CD4-positive, alpha-beta T cell treated with Interleukin-6 for 4 hours (primary cell): ENCODE measurements at regions not wholly inside any gene's neighbourhood (a gene's known extent, or its start where the extent isn't known, plus 50 kb on each side); places are given as distances from the start of the nearest gene placed in this dataset.
"Not testable (repeated sequence)": the region's sequence is repeated elsewhere in the genome, so short reads cannot be mapped to it uniquely, and the experiment has no call there.

Experiments used
- DNase-seq: peaks from one replicate; pipeline ENCODE4 v3.0.0-alpha.2; 2020; ENCODE audit warnings: mixed read lengths

DNA sequence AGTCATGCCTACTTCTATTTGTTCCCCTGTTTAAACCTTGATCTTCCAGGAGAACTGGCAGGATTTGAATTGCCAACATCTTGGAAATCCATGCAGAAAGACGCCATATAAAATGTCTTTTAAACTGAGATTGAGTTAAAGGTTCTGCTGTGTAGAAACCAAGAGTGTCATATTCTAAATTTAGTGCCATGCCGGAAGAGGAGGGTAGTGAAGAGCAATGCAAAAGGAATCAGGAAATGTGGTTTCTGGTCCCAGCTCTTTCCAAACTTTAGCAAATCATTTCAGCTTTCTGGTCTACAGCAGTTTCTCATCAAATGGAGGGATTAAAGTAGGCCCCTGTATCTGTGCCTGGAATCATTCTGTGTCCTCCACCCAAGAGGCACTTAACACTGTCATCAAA lies 85.7 kb downstream of the BTG1 start:
- no peak for DNase-seq

DNA sequence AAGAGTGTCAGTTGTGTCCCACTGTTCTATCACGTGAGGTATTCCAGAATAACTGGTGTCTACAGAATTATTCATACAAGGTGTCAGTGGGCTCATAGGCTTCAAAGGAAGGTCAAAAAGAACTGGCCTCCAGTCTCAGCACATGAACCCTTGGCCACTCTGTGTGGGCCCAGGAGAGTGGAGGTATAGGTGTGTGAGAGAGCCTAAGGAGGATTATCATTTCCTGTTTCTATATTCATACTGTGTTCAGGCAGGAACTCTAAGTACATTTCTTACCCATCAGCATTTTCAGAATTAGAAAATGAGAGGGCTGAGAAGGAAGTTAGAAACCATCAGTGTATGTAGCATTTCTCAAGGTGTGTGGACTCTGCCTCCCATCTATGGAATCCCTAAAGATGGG lies 87.0 kb downstream of the BTG1 start:
- DNase-seq: no peak

- DNase-seq: not testable (repeated sequence)
Observed at GRCh38 chr12:92056756-92057155, 88.9 kb downstream of the BTG1 start.

DNA sequence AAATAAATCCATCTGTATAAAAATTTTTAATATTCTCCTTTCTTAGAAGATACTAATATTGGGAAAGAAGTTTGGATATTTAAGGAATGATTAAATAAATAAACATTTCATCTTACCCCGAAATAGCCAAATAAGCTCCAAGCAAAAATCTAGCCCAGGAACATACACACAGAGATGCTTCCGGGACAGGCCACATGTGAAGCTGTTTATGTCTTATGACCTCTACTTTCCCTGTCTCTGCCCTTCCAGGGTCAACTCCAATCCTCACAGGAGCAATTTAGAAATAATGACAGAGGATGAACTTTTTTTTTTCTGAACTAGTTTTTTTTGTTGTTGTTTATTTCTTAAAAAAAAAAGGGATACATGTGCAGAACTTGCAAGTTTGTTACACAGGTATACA lies 89.4 kb downstream of the BTG1 start:
- no peak for DNase-seq

DNA sequence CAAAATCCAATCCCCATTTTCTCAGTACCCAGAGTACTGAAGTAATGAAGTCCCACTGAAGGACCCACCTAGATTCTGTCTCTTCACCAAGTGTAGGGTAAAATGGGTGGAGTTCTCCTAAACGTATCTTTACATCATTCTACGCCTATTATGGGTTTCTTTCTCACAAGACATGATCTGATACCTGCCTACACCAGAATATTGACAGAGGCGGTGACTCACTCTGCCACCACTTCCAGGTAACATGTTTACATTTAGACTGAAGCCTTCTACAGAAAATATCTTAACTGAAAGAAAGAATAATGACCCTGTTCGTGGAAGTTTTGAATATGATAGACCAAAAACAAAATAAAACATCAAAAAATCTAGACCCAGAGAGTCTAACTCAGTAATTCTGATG lies 89.8 kb downstream of the BTG1 start:
- peak; percentile 80 for DNase-seq

- DNase-seq: no peak
Observed at GRCh38 chr12:92051441-92051840, 94.2 kb downstream of the BTG1 start.

- DNase-seq: no peak
Observed at GRCh38 chr12:92049403-92049802, 96.2 kb downstream of the BTG1 start.

- peak; percentile 52 for DNase-seq
Observed at GRCh38 chr12:92047393-92047826, 98.2 kb downstream of the BTG1 start.

- DNase-seq: no peak
Observed at GRCh38 chr12:92046557-92047392, 98.9 kb downstream of the BTG1 start.

DNA sequence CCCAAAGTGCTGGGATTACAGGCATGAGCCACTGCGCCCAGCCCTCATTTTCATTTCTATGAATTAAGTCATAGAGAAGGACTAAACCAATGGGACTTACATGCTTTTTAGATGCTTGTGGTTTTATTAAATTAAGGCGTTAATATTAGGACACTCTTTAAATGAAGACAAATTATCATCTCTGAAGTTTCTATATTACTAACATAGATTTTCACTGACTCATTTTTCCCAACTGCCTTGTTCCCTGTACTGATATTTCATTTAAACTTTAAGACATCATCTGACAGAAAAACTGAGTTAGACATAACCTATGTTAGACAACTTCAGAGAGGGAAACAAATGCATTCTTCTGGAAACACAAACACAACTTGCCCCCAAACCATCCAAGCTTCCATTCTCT lies 99.8 kb downstream of the BTG1 start:
- DNase-seq: no peak

DNA sequence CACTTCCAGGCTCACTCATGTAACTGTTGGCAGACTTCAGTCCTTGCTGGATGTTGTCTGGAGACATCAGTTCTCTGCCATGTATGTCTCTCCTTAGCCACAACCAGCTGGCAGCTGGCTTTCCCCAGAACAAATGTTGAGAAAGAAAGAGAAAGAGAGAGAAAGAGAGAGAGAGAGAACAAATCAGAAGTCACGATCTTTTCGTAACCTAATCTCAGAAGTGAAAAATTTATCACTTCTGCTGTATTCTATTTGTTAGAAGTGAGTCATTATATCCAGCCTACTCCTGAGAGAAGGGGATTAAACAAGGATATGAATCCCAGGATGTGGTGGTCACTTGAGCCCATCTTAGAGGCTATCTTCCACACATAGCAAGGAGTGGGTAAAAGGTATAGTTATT lies 101.2 kb downstream of the BTG1 start:
- DNase-seq: no peak

DNA sequence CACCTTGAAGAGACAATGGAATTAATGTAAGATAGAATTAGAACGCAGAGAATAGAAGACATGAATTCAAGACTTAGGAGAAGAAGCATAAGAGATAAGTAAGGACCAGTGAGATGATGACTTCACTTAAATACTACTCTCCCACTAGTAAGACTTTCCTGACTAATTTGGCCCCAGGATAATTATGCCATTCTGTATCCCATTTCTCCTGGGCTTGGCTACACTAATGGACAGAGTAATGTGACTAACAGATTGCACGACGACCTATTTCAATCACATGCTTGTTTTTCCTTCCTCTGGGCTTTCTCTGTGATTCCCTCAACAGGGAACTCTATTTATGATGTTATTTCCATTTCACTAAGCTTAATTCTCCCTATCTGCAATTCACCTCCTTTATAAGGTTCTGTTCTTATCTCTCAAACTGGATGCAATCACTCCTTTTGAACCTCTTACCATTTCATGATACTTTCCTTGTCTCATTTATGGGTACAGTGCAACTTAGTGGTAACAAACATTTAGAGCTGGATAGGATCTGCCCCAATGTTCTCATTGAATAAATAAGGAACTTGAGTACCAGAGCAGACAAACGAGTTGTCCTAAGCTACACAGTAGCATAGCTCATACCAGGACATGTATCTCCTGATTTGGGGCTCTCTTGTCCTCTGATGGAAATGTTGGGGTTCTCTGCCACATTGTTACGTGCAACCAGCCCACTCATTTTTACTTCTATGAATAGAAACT lies 102.7 kb downstream of the BTG1 start:
- DNase-seq: no peak

DNA sequence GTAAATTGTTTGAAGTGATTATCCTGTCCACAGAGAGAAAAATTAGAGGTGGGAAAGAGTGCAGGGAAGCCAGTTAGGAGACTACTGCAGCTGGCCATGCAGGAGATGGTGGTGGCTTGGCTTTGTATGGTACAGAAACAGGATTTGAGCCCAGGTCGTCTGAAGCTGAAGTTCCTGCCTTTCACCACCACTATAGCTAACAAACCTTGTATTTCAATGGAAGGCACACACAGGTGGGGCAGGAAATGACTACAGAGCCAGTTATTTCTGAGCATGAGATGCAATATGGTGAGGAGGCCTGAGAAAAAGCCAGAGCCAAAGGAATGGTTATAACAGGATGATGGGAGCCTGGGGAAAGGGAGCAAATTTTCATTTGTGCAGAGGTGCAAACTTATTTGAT lies 103.9 kb downstream of the BTG1 start:
- peak; percentile 59 for DNase-seq

GRCh38 chr12:92039046-92039445 lies 106.6 kb downstream of the BTG1 start:
- no peak for DNase-seq

DNA sequence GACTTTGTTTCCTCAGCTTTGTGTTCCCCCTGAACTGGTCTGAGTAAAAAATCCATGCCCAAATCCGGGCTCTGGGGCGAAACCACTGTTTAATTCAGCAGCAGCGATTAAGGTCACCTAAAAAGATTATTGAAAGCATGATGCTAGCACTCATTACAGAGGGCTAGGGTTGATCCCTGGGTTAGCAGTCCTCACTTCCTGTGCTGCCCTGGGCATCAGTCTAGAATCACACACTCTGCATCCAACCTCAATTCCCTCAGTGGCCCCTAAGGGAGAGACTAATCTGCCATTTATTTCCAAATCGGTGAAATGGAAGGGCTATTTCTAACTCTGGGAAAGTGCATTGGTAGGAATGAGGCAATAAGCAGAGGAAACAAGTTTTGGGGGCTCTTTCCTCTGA lies 107.2 kb downstream of the BTG1 start:
- DNase-seq: peak; percentile 17

- DNase-seq: no peak
Observed at GRCh38 chr12:92036771-92037453, 108.7 kb downstream of the BTG1 start.

DNA sequence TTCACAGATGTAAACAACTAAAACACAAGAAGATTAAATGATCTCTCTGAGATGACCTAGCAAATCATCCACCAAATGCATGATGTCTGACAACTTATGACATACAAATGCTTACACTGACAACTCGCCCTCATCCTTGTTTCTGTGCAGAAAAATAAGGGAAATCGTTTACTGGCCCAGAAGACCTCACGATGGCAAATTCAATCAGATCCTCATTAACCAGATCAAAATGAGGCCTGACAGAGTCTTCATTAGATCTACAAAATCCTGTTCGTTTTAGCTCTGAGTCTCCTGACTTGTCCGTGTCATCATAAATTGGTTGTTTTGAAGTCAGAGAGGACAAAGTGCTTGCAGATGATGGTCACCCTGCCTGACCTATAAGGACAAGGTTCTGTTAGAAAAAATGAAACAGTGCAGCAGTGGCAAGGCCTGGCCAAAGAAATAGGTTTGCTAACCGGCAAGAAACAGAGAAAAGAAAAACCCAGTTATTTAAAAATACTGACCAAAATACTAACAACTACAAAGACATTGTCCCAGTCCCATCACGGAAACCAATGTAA lies 109.5 kb downstream of the BTG1 start:
- DNase-seq: no peak

- no peak for DNase-seq
Observed at GRCh38 chr12:92035477-92035876, 110.2 kb downstream of the BTG1 start.

- peak; percentile 75 for DNase-seq
Observed at GRCh38 chr12:92034858-92035401, 110.7 kb downstream of the BTG1 start.

GRCh38 chr12:92034083-92034482 lies 111.6 kb downstream of the BTG1 start:
- no peak for DNase-seq

GRCh38 chr12:92032965-92033364 lies 112.7 kb downstream of the BTG1 start:
- no peak for DNase-seq

GRCh38 chr12:92032101-92032500 lies 113.5 kb downstream of the BTG1 start:
- no peak for DNase-seq

DNA sequence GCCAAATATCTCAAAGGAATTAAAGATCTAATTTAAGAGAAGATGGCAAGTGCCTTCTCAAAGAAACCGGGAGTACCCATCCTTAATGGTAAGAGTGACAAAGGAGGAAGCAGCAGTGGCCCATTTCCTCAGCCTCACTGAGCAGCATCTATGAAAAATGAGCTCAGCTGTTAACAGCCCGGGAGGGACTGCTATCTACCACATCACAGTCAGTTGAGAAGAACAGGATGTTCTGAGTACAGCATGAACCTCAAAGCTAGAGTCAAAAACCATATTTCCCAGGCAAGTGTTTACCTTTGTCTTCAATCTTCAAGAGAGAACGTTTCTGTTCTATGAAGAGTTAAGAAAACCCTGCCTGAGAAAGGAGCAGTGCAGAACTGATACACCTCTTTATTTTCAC lies 115.0 kb downstream of the BTG1 start:
- peak; percentile 74 for DNase-seq
